Endothelial cell (in vitro differentiated cells): ENCODE measurements at regions not wholly inside any gene's neighbourhood (a gene's known extent, or its start where the extent isn't known, plus 50 kb on each side); places are given as distances from the start of the nearest gene placed in this dataset.

Experiments used
- DNase-seq: peaks from one replicate; pipeline ENCODE4 v3.0.0; 2021; ENCODE audit warnings: low spot score
- H3K27ac Mint-ChIP-seq: one replicate; pipeline ENCODE4 v1.8.0; 2021; ENCODE audit warnings: mixed read lengths, inconsistent platforms; ENCODE audit not compliant: unreplicated experiment
- H3K27me3 Mint-ChIP-seq: one replicate; pipeline ENCODE4 v1.8.0; 2021; ENCODE audit warnings: mild to moderate bottlenecking, moderate library complexity, mixed read lengths, inconsistent platforms; ENCODE audit not compliant: unreplicated experiment
- H3K36me3 Mint-ChIP-seq: one replicate; pipeline ENCODE4 v1.8.0; 2021; ENCODE audit warnings: mild to moderate bottlenecking, low read depth, mixed read lengths, inconsistent platforms; ENCODE audit not compliant: unreplicated experiment
- H3K4me1 Mint-ChIP-seq: one replicate; pipeline ENCODE4 v1.8.0; 2021; ENCODE audit warnings: mild to moderate bottlenecking, mixed read lengths, inconsistent platforms; ENCODE audit not compliant: unreplicated experiment
- H3K4me3 Mint-ChIP-seq: one replicate; pipeline ENCODE4 v1.8.0; 2021; ENCODE audit warnings: mild to moderate bottlenecking, mixed read lengths, inconsistent platforms; ENCODE audit not compliant: unreplicated experiment
- H3K9me3 Mint-ChIP-seq: one replicate; pipeline ENCODE4 v1.8.0; 2021; ENCODE audit warnings: mixed read lengths, inconsistent platforms; ENCODE audit not compliant: unreplicated experiment
- TF ChIP-seq, protein P1 (sequence below): fragments of 200-600 bp; sonication (generic); IDR thresholded peaks from one replicate; pipeline ENCODE4 v1.5.0; 2021; ENCODE audit warnings: antibody characterized with exemption; ENCODE audit not compliant: unreplicated experiment

DNA sequence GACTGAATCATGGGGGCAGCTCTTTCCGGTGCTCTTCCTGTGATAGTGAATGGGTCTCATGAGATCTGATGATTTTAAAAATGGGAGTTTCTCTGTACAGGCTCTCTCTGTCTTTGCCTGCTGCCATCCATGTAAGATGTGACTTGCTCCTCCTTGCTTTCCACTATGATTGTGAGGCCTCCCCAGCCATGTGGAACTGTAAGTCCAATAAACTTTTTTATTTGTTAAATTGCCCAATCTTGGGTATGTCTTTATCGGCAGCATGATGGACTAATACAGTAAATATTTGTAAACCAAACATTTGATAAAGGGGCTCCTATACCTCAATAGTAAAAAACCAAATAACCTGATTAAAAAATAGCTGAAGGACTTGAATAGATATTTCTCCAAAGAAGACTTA lies 77.3 kb downstream of the INSIG2 start:
- TF ChIP-seq, protein P1, sequence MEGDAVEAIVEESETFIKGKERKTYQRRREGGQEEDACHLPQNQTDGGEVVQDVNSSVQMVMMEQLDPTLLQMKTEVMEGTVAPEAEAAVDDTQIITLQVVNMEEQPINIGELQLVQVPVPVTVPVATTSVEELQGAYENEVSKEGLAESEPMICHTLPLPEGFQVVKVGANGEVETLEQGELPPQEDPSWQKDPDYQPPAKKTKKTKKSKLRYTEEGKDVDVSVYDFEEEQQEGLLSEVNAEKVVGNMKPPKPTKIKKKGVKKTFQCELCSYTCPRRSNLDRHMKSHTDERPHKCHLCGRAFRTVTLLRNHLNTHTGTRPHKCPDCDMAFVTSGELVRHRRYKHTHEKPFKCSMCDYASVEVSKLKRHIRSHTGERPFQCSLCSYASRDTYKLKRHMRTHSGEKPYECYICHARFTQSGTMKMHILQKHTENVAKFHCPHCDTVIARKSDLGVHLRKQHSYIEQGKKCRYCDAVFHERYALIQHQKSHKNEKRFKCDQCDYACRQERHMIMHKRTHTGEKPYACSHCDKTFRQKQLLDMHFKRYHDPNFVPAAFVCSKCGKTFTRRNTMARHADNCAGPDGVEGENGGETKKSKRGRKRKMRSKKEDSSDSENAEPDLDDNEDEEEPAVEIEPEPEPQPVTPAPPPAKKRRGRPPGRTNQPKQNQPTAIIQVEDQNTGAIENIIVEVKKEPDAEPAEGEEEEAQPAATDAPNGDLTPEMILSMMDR, result no peak
- no peak for DNase-seq
- H3K9me3 Mint-ChIP-seq, result no peaks in the 10 kb centered on the region
- H3K36me3 Mint-ChIP-seq, result no peaks in the 10 kb centered on the region
- no peaks in the 10 kb centered on the region for H3K4me1 Mint-ChIP-seq
- H3K27ac Mint-ChIP-seq, result no peak overlapping the region
- H3K27me3 Mint-ChIP-seq, result no peaks in the 10 kb centered on the region
- H3K4me3 Mint-ChIP-seq, result no peak overlapping the region
